Activated naive CD4-positive, alpha-beta T cell treated with Interleukin-2 at 50 U/mL for 16 hours (primary cell): ENCODE measurements at regions not wholly inside any gene's neighbourhood (a gene's known extent, or its start where the extent isn't known, plus 50 kb on each side); places are given as distances from the start of the nearest gene placed in this dataset.
"Not testable (repeated sequence)": the region's sequence is repeated elsewhere in the genome, so short reads cannot be mapped to it uniquely, and the experiment has no call there.

ENCODE experiments used
- DNase-seq: peaks from one replicate; pipeline ENCODE4 v3.0.0-alpha.2; 2020

DNA sequence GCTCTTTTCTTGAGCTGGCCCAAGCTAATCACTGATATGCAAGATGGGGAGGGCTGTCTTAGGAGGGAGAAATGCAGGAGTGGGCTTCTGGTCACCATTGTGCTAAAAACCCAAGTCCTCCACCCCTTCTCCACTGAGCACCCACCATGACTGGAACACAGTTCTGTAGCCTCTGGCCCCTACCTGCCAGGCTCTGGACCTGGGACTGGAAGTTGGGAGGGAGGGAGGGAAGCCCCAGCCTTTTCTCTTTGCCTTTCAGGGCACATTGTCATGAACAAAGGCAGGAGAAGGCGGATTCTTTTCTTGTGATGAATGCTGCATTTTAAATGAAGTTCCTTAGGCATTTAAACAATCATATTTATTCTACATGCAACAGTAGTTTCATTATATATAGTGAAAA is 559.1 kb upstream of the TRPC7 start:
- no peak for DNase-seq

DNA sequence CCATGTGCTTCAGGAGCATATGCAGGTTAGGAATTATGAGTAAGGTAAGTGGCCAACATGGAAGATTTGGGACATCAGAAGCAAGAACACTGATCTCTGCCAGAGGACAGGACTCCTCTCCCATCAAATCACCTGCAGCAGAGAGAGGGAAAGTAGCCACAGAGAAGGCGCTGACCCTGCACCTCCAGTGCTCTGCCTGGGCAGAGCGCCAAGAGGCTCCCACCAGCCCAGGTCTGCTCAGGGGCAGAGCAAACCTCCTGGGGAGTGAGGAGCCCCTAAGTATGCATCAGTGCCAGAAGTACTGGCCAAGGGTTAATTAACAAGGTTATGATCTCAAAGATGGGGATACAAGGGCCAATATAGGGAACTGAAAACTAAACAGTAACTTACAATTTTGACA is 545.3 kb upstream of the TRPC7 start:
- no peak for DNase-seq

DNA sequence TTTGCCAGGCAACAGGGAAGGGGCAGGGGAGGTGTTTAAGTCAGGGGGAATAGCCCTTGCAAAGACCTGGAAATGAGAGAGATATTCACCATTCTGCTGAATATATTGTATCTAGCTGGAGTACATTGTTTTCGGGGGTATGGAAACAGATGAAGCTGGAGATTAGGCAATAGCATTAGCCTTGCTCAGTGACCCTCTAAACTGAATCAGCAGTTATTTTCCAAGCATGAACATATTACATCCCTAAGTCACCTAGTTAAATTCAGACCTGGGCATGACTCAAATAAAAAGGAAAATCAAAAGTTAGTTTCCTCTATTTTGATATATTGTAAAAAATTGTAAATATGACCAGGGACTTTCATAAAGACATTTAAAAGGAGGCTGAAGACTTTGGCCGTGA is 544.6 kb upstream of the TRPC7 start:
- DNase-seq = no peak

DNA sequence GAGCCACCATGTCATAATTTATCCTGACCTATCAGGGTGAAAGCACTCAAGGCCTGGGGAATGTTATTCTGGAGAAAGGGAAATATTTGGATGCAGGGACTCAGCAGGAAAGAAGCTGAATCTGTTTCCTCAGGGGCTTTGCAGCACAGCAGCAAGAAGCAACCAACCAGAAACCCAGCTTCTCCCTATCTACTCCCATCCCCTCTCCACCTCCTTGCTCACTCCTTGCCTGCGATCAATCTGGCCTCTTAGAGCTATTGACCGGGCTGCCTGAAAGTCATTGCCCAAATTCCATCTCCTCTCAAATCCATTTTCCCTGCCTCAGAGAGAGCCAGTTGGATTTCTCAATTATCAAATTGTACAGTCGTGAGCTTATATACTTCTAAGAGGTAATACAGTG is 542.0 kb upstream of the TRPC7 start:
- DNase-seq = no peak

DNA sequence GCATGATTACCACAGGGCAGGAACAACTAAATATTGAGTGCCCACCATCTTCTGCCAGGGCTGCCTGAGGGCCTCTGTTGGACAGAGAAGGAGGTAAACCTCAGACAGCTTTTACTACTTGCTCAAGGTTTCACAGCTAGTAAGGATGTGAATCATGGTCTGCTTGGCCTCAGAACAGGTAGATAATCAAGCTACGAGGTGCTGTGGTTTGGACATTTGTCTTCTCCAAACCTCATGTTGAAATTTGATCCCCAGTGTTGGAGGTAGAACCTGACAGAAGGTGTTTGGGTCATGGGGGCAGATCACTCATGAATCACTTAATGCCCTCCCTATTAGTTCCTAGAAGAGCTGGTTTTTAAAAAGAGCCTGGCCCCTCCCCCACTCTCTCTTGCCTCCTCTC is 541.2 kb upstream of the TRPC7 start:
- DNase-seq = no peak

DNA sequence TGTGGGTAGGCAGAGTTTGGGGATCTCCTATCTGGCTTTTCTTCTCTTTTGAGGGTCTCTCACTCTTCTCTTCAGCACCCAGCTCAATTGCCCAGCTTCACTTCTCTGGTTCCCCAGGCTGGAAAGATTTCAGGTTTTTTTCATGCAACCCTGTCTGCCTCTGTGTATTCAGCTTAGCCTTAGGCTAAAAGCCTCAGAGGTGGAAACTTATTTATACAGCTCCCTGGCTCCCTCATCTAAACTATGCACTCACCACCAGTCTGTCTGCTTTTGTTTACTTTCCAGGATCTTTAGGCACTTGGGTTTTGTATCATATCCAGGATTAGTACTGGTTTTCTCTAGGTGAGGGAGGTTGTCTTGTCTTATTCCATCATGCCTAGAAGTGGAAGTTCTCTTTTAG is 540.2 kb upstream of the TRPC7 start:
- DNase-seq = no peak

DNA sequence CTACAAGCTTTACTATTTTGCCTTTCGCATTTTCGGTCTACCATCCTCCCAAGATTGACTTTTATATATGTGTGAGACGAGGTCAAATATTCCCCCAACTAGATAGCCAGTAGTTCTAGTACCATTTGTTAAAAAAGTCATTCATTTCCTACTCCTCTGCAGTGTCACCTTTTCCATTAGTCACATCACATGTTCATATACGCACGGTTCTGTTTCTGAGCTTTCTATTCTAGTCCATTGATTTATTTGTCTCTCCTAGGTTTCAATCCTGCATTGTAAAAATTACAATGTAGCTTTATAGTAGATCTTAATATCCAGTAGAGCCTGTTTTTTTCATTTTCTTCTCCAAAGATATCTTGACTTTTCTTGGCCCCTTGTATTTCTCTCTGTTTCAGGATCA is 528.7 kb upstream of the TRPC7 start:
- no peak for DNase-seq

DNA sequence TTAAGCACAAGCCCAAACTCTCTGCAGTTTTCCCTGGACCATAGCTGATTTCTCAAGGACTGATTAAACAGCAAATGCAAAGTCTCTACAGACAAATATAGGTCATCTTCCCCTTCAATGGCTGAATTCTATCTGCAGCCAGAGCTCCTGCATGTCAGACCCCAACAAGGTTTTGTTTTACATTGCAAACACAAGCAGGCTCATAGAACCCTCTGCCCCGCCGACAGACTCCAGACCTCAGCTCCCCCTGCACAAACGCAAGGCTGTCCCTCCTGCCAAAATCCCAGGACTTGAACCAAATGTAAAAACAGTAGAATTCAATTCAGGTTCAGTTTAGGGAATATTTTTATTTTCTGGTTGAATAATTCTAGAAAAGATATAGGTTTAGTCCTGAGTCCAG is 526.7 kb upstream of the TRPC7 start:
- DNase-seq = no peak

DNA sequence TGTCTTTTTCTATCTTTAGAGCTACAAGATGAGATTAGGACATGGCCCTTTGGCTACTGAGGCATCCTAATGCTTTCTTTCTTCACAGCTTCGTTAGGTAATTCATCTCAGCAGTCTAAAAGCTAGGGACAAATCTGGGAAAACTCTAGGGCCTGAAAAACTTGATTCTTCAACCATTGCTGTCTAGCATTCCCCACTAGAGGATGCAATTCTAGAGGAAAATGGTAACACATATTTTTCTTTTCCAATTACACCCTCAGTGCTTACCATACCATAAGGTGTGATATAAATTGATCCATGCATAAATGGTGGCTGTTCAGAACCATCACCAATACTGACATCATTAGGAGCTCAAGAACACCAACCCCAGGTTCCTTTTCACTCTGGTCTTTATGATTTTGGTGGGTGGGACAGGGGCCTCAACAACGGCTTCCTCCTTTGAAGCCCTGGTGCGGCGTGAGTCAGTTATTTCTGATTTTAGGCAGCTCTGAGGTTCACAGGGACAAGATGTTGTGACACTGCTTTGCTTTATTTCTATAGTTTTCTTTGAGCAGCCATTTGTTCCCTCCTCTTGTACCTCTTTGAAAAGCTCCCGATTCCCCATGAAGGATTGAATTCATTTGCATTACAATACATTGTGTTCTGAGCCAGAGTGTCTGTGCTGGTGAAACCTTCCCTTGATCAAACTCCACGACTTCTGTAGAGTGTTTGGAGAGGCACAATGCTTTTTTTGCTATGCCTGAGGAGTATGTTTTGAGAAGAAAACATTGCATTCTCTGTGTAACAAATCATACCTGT is 526.0 kb upstream of the TRPC7 start:
- DNase-seq = no peak

DNA sequence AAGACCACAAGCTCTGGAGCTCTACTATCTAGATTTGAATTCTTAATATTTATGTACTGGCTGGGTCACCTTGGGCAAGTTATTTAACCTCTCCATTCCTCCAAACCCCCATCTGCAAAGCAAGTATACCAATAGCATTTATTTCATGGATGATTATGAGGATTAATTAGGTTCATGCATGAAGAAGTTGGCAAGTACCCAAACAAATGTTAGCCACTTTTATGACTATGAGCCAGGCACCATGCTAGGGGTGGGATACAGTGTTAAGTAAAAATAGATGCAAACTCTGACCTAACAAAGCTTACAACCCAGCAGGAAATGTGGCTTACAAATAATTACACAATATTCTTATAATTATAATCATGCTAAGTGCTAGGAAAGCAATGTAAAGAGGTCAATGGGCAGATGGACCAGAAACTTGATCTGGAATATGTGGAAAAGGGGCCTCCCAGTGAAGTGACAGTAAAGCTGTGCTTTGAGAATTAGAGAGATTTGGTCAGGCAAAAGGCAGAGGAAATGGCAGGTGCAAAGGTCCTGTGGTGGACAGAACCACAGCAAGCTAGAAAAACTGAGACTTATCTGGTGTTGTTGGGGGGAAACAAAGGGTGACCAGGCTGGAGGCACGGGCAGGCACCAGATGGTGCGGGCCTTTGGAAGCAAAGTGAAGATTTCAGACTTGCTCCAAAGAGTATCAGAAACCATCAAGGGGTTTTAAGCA is 525.2 kb upstream of the TRPC7 start:
- DNase-seq = no peak

DNA sequence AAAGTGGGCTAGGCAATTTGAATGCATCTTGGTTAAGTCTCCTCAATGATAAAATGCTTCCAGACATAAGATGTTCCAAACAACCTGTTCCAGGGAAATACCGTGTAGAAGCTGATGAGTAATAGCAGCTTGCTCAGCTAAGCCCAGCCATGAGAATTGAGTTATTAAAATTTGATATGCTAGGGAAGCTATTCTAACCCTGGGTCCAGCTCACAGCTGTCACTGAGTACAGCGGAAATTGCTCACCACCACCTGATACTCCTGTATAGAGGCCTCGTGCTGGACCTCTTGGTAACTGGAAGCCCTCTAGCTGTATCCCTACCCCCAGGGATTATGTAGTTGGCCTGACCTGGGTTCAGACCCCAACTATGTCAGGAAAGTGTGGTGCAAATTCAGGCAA is 521.3 kb upstream of the TRPC7 start:
- no peak for DNase-seq

DNA sequence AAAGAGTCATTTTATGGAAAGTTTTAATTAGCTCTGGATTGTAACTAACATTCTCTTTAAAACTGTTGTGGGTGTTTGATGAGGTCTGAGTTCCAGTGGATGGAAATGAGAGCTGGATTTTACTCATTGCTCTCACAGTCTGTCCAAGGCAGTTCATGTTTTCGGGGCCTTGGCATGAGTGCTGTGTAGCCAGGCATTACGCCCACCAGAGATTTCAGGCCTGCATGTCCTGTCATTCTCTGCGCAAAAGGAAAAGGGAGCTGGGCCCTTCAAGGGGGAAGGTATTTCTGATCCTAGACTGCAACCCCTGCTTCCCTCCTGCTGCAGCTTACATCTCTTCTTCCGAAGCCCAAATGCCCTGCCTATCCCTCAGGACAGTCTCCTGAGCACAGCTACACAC is 499.6 kb upstream of the TRPC7 start:
- DNase-seq = no peak

DNA sequence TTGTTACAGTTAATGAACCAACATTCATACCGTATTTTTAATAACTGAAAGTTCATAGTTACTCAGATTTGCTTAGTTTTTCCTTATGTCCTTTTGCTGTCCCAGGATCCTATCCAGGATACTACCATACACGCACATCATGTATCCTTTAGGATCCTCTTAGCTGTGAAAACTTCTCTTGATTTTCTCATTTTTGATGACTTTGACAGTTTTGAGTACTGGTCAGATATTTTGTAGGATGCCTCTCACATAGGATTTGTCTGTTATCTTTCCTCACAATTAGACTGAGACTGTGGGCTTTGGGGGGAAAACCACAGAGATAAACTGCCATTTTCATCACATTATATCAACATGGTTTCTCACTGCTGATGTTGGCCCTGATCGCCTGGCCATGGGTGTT is 491.3 kb upstream of the TRPC7 start:
- DNase-seq = no peak

DNA sequence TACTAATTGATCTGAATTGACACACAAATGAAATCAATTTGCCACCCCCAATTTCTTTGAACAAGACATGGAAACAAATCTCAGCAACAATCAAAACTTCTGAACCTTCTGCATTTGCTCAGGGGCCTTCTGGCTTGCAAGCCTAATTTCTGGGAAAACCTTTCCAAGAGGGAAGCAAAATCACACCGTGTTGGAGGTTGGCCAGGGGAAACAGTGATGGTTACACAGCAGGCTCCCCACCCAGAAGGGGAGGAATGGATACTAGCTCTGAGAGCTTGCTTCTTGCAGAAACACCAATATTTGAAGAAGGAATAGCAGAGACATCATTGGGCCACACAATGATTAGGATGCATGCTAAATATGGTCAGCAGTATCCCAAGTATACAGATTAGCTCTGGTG is 488.6 kb upstream of the TRPC7 start:
- DNase-seq = no peak

DNA sequence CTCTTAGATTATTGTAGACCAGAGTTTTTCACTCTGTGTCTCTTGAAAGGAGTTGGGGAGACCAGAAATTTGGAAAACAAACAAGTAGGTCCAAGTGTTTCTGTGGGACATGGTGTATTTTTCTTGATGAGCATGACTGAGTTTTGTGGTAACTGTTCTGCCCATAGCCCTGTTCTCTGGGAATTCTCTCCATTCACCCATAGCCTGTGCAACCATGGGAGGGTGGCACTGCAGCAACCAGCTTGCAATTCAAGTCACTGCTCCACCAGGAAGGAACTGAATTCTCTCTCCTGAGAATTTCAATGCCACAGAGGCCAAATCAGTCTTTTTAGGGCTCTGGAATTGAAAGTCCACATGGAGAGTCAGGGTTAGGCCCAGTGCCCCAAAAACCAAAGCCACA is 475.3 kb upstream of the TRPC7 start:
- no peak for DNase-seq

DNA sequence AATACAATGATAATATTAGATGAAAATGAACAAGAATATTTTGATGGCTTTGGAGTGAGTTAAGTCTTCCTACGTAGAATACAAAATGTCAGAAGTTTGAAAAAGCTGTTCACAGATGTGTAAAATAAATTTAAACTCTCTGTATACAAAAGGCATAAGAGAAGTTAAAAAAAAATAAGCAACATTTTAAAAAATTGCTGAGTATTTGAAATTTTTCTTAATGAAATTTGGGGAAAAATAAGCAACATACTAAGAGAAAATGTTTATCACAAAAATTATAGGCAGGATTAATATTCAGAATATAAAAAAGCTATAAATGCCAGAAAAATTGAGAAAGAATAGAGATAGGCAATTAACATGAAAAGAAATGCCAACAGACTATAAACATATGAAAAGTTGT is 470.7 kb upstream of the TRPC7 start:
- DNase-seq = no peak

DNA sequence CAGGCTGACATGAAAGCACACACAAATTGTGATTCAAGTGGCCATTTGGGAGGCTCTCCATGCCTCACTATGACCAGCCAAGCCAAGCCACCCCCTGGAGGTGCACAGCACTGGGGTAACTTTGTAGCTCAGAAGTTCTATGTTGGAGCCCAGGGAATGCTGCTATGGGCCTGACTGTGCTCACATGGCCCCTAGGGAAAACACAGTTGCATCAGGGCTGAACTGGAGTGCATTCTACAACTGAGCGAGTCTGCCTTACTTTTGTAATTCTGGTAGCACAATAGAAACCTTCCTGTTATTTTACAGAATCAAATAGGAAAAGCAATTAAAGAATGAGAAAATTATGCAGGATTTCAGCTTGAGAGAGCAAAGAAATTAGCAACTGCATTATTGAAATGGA is 455.5 kb upstream of the TRPC7 start:
- DNase-seq = no peak

DNA sequence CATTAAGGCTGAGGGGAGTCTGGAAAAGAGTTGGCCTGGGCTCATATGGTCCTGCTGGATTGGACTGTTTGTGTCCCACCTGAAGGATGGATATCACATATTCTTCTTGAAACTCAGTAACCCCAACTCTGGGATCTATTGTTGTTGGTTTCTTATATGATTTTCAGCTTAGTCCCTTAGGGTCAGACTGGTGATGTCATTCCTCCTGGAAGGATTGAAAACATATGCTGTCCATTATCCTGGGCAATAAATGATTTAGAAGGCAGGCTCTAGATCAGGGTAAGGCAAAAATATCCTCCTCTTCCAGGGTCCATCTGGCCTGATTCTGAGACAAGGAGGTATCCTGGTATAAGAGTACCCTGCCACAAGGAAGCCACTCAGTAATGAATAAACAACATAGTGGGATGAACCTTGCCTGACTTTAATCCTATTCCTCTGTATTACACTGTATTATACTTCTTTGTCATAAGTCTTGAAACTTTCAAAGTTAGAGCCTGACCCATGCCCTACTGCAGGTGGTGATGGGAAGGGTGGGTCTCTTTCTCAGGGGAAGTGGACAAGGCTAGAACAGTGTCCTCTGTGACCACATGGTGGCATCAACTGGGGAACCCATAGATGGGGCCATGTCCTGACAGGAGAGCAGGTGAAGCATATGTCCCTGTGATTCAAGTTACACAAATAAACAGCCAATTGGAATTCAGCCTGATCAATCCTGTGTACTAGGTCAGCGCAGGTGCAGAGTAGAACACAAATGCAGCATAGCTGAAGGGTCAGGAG is 454.4 kb upstream of the TRPC7 start:
- no peak for DNase-seq

DNA sequence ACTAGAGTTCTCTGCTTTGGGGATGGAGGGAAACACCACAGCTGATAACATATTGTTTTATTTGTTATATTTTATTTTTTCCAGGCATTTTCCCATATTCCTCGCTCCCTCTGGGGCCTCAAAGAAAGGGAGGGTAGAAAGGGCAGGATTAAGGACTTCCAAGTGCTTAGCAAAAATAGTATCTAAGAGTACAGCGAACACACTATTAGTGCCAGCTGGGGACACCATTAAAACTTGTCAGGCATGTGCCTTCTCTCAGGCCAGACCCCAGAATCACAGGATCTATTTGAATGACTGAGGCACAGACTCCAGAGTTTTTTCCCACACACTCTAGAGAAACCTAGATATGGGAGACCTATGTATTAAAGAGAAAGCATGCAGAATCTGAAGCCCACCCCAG is 451.0 kb upstream of the TRPC7 start:
- DNase-seq = no peak

DNA sequence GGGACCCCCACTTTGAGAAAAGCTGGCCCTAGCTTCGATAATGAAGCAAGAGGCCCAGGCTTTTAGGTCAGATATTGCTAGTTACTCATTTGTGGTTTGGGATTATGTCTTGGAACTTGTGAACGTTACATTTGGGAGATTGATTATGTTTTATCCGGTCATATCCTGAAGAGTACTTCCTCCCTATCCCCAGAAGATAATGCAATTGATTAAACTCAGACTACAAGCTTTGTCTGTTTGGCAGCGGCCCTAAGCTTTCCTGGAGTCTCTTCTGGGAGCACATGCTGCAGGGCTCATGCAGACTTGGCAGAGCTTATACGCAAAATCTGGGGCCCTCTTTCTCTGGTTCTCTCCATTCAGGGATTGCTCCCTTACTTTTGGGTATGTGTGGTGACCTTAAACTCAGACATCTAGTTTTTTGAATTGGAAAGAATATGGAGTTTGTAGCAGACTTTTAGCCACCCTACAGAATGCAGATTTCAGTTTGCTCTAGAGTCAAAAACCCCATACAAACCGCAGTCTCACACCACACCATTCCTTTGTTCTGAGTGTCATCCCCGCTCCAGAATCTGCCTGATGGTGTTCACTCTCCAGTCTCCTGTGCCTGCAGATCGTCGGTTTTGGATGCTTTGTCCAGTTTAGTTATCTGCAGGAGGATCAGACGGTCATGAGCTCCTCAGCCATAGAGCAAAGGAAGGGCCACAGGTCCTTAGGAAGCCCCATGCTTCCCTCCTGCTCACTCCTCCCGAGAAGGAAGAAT is 449.5 kb upstream of the TRPC7 start:
- DNase-seq = no peak

DNA sequence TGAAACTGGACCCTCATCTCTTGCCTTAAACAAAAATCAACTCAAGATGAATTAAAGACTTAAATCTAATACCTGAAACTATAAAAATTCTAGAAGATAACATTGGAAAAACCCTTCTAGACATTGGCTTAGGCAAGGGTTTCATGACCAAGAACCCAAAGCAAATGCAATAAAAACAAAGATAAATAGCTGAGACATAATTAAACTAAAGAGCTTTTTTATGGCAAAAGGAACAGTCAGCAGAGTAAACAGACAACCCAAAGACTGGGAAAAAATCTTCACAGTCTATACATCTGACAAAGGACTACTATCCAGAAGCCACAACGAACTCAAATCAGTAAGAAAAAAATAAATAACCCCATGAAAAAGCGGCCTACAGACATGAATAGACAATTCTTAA is 446.9 kb upstream of the TRPC7 start:
- DNase-seq = not testable (repeated sequence)

DNA sequence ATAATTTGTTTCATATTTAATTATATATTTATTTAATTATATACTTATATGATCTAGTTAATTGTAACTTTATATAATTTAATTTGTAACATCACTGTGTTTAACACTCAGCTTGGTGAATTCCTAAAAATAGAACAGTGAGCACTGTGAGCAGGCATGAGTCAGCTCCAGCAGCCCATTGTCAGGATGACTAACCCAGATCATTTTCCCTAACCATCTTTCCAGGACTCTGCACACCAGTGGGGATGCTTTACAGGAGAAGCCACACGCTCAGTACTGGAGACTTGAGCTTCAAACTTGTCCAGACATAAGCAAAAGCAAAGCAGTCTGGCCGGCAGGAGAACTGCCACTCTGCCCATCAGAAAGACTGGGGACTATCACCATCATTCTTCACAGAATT is 446.2 kb upstream of the TRPC7 start:
- DNase-seq = no peak

DNA sequence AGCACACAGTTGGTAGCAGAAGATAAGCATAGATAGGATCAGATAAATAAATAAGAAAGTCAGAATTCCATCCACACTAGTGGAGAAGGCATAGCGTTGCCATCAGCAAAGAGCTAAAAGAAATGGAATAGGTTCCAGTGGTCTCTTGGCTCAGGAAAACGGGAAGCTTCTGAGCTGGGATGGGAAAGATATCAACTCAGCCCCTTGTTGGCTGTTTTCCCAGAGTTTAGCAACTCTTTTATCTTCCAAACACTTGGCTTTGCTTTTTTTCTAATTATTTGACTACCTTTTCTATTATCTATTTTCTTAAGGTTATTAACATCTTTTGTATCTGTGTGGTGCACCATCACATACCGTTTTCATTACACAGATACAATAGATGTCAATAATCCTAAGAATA is 445.7 kb upstream of the TRPC7 start:
- no peak for DNase-seq
